Liver (tissue), 3 donors: ENCODE measurements at regions not wholly inside any gene's neighbourhood (a gene's known extent, or its start where the extent isn't known, plus 50 kb on each side); places are given as distances from the start of the nearest gene placed in this dataset.

Experiments used
- CTCF ChIP-seq: fragments of 150-350 bp; IDR thresholded peaks from 2 replicates; pipeline ENCODE4 v1.5.1; 2017; ENCODE audit warnings: improper control_type of control experiment, low read depth, low read length; ENCODE audit not compliant: missing input control
- FOXA1 ChIP-seq: IDR thresholded peaks from 2 replicates; pipeline ENCODE4 v1.6.1; 2016; ENCODE audit warnings: antibody characterized with exemption
- GABPA ChIP-seq, 2 donors: IDR thresholded peaks in 1 of 2; conservative IDR thresholded peaks in 1 of 2; 2 replicates each; pipeline ENCODE4 v1.6.1; 2016; ENCODE audit warnings: antibody characterized with exemption in 2 of 2, mild to moderate bottlenecking in 1 of 2, moderate library complexity in 1 of 2
- HNF4A ChIP-seq, 2 donors: conservative IDR thresholded peaks; 2 replicates each; pipeline ENCODE4 v1.6.1; 2016; ENCODE audit warnings: antibody characterized with exemption in 2 of 2, mild to moderate bottlenecking in 2 of 2
- MAX ChIP-seq: IDR thresholded peaks from 2 replicates; pipeline ENCODE4 v1.6.1; 2016; ENCODE audit warnings: antibody characterized with exemption
- RAD21 ChIP-seq, 2 donors: IDR thresholded peaks; 2 replicates each; pipeline ENCODE4 v1.6.1; 2016; ENCODE audit warnings: antibody characterized with exemption in 2 of 2, mild to moderate bottlenecking in 2 of 2
- REST ChIP-seq: IDR thresholded peaks from 2 replicates; pipeline ENCODE4 v1.6.1; 2016; ENCODE audit warnings: antibody characterized with exemption, mild to moderate bottlenecking
- RXRA ChIP-seq, 2 donors: IDR thresholded peaks; 2 replicates each; pipeline ENCODE4 v1.6.1; 2017 to 2018; ENCODE audit warnings: antibody characterized with exemption in 2 of 2, mild to moderate bottlenecking in 1 of 2
- TAF1 ChIP-seq: conservative IDR thresholded peaks from 2 replicates; pipeline ENCODE4 v1.6.1; 2016; ENCODE audit warnings: antibody characterized with exemption, mild to moderate bottlenecking
- YY1 ChIP-seq: IDR thresholded peaks from 2 replicates; pipeline ENCODE4 v1.6.1; 2016; ENCODE audit warnings: antibody characterized with exemption, mild to moderate bottlenecking
- donor health status: healthy.
- donor health status: healthy.

- no peak for TF ChIP-seq REST
- no peak for TF ChIP-seq CTCF
- TF ChIP-seq RAD21 (IDR thresholded peaks at IDR 0.05): no peak
- TF ChIP-seq YY1: no peak
- no peak for TF ChIP-seq GABPA (IDR thresholded peaks at IDR 0.05 in 1 of 2, conservative IDR thresholded peaks at IDR 0.05 in 1 of 2)
- no peak for TF ChIP-seq TAF1
- TF ChIP-seq FOXA1: no peak
- TF ChIP-seq RXRA (IDR thresholded peaks at IDR 0.05): no peak
- no peak for TF ChIP-seq HNF4A (conservative IDR thresholded peaks at IDR 0.05)
- no peak for TF ChIP-seq MAX
Measured at GRCh38 chr13:53357582-53357981, 329.0 kb downstream of the OLFM4 start.
